Medulla oblongata (tissue), 1 donor: ENCODE measurements at regions not wholly inside any gene's neighbourhood (a gene's known extent, or its start where the extent isn't known, plus 50 kb on each side); places are given as distances from the start of the nearest gene placed in this dataset.
"Not testable (repeated sequence)": the region's sequence is repeated elsewhere in the genome, so short reads cannot be mapped to it uniquely, and the experiment has no call there.

Experiments used
- DNase-seq: peaks from one replicate; pipeline ENCODE4 v3.0.0-alpha.2; 2015; ENCODE audit errors: extremely low spot score

GRCh38 chr5:152607401-152608160 lies 202.5 kb upstream of the NMUR2 start:
- DNase-seq = peak; percentile 57

GRCh38 chr5:152608458-152608857 lies 203.4 kb upstream of the NMUR2 start:
- DNase-seq = no peak

GRCh38 chr5:152619756-152620155 lies 214.7 kb upstream of the NMUR2 start:
- no peak for DNase-seq

GRCh38 chr5:152622628-152623027 lies 217.5 kb upstream of the NMUR2 start:
- DNase-seq = no peak

GRCh38 chr5:152623951-152624350 lies 218.9 kb upstream of the NMUR2 start:
- no peak for DNase-seq

- DNase-seq = no peak
Measured at GRCh38 chr5:152625696-152626095, 220.6 kb upstream of the NMUR2 start.

GRCh38 chr5:152631221-152631620 lies 226.1 kb upstream of the NMUR2 start:
- no peak for DNase-seq

GRCh38 chr5:152632360-152632759 lies 227.3 kb upstream of the NMUR2 start:
- no peak for DNase-seq

- DNase-seq = peak; percentile 30
Measured at GRCh38 chr5:152634586-152634985, 229.5 kb upstream of the NMUR2 start.

- no peak for DNase-seq
Measured at GRCh38 chr5:152638996-152639552, 234.0 kb upstream of the NMUR2 start.

GRCh38 chr5:152641970-152642805 lies 237.1 kb upstream of the NMUR2 start:
- no peak for DNase-seq

- DNase-seq = no peak
Measured at GRCh38 chr5:152642880-152643279, 237.8 kb upstream of the NMUR2 start.

GRCh38 chr5:152644029-152644728 lies 239.1 kb upstream of the NMUR2 start:
- no peak for DNase-seq

GRCh38 chr5:152649609-152650008 lies 244.5 kb upstream of the NMUR2 start:
- no peak for DNase-seq

GRCh38 chr5:152650413-152650812 lies 245.3 kb upstream of the NMUR2 start:
- no peak for DNase-seq

- not testable (repeated sequence) for DNase-seq
Measured at GRCh38 chr5:152659470-152659869, 254.4 kb upstream of the NMUR2 start.

- DNase-seq = no peak
Measured at GRCh38 chr5:152673601-152674000, 268.5 kb upstream of the NMUR2 start.

GRCh38 chr5:152674403-152674802 lies 269.3 kb upstream of the NMUR2 start:
- no peak for DNase-seq

- no peak for DNase-seq
Measured at GRCh38 chr5:152676196-152676595, 271.1 kb upstream of the NMUR2 start.

GRCh38 chr5:152683205-152683604 lies 278.1 kb upstream of the NMUR2 start:
- DNase-seq = no peak

- DNase-seq = no peak
Measured at GRCh38 chr5:152686931-152687330, 281.9 kb upstream of the NMUR2 start.
